ENCODE measurements at regions not wholly inside any gene's neighbourhood (a gene's known extent, or its start where the extent isn't known, plus 50 kb on each side); places are given as distances from the start of the nearest gene placed in this dataset.

DNA sequence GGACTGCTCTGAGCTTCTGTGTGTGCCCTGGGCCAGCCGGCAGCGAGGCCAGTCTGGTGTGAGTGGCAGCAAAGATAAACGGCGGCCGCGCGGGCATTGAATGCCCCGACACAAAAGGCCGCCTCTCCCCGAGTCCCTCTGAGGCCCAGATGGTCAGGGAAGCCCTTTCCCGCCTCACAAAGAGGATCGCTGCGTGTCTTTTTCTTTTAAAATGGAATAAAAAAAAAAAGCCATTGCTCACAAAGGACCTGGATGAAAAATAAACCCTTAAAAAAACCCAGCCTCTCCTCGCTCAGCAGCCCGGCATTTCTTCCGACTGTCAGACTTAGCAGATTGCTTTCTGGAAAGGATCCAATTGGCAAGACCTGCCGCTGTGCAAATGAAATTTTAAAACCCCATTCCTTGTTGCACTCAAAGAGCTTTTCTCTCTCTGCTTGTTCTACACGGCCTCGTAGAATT lies 578.7 kb downstream of the BCOR start:
- TF ChIP-seq EP300 (IDR thresholded peaks at IDR 0.05; ENCODE audit: borderline replicate concordance in 1 of 2, low read depth in 1 of 2, low read length in 1 of 2): no peak
- no peak for TF ChIP-seq JUND (IDR thresholded peaks at IDR 0.05)
- TF ChIP-seq, protein P1, sequence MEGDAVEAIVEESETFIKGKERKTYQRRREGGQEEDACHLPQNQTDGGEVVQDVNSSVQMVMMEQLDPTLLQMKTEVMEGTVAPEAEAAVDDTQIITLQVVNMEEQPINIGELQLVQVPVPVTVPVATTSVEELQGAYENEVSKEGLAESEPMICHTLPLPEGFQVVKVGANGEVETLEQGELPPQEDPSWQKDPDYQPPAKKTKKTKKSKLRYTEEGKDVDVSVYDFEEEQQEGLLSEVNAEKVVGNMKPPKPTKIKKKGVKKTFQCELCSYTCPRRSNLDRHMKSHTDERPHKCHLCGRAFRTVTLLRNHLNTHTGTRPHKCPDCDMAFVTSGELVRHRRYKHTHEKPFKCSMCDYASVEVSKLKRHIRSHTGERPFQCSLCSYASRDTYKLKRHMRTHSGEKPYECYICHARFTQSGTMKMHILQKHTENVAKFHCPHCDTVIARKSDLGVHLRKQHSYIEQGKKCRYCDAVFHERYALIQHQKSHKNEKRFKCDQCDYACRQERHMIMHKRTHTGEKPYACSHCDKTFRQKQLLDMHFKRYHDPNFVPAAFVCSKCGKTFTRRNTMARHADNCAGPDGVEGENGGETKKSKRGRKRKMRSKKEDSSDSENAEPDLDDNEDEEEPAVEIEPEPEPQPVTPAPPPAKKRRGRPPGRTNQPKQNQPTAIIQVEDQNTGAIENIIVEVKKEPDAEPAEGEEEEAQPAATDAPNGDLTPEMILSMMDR (IDR thresholded peaks at IDR 0.05): no peak
- TF ChIP-seq NRF1 (IDR thresholded peaks at IDR 0.05; ENCODE audit: low read depth, low read length): no peak
- no peak for TF ChIP-seq USF2 (IDR thresholded peaks at IDR 0.05; ENCODE audit: borderline replicate concordance, low read depth, low read length)
- no peak for TF ChIP-seq RAD21 (IDR thresholded peaks at IDR 0.05; ENCODE audit: low read length)
- no peak for TF ChIP-seq MAX (IDR thresholded peaks at IDR 0.05; ENCODE audit: low read depth)
- no peak for TF ChIP-seq TAF1 (IDR thresholded peaks at IDR 0.05; ENCODE audit: borderline replicate concordance, low read depth, low read length)
- TF ChIP-seq REST (IDR thresholded peaks at IDR 0.05; ENCODE audit: low read depth, low read length): no peak
- no peak for TF ChIP-seq MXI1 (IDR thresholded peaks at IDR 0.05; ENCODE audit: low read depth, low read length)
- TF ChIP-seq YY1 (IDR thresholded peaks at IDR 0.05; ENCODE audit: low read depth): no peak
